Activated CD4-positive, alpha-beta T cell treated with anti-CD3 and anti-CD28 coated beads, Interleukin-2, amount 50 U/mL, for 24 hours (primary cell): ENCODE measurements at regions not wholly inside any gene's neighbourhood (a gene's known extent, or its start where the extent isn't known, plus 50 kb on each side); places are given as distances from the start of the nearest gene placed in this dataset.
"Not testable (repeated sequence)": the region's sequence is repeated elsewhere in the genome, so short reads cannot be mapped to it uniquely, and the experiment has no call there.

ENCODE experiments used
- DNase-seq, 2 donors: peaks; one replicate each; pipeline ENCODE4 v3.0.0-alpha.2; 2020; ENCODE audit warnings: low read depth in 1 of 2, low spot score in 1 of 2

DNA sequence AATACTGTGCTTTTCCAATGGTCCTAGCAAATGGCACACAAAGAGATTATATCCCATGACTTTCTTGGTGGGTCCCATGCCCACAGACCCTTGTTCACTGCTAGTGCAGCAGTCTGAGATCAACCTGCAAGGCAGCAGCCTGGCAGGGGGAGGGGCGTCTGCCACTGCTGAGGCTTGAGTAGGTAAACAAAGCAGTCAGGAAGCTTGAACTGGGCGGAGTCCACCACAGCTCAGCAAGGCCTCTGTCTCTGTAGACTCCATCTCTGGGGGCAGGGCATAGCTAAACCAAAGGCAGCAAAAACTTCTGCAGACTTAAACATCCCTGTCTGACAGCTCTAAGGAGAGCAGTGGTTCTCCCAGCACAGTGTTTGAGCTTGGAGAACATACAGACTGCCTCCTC, 82.9 kb downstream of the ZNF737 start:
- no peak for DNase-seq

DNA sequence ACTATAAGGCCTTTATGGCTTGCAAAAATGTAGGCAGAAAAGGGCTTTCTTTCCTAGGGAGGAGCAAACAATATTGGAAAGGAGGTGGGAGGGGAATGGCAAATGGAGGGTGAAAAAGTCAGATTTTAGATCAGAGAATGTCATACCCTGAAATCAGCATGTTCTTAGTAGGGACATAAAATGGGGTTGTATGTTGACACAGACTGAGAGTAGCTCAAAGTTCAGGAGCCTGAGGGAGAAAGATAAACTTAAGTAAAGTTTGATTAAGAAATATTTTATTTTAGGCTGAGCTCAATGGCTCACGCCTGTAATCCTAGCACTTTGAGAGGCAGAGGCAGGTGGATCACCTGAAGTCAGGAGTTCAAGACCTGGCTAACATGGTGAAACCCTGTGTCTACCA, 83.8 kb downstream of the ZNF737 start:
- no peak for DNase-seq

DNA sequence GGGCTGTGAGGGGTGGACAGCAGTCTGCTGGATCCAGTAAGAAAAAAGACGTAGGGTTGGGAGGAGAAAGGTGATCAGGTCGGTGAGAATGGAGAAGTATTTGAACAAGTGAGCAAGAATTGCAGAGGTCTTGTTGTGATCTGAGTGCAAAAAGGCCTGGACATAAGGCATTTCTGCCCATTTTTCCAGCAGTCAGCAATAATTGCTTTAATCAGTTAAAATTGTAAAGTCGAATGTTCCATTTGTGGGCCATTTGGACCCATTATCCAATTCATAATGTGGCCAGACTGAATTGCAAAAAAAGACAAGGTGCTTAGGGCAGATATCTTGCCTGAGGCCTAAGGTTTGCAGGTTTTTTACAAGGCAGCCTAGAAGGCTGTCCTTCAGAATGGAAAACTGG, 86.1 kb downstream of the ZNF737 start:
- no peak for DNase-seq

DNA sequence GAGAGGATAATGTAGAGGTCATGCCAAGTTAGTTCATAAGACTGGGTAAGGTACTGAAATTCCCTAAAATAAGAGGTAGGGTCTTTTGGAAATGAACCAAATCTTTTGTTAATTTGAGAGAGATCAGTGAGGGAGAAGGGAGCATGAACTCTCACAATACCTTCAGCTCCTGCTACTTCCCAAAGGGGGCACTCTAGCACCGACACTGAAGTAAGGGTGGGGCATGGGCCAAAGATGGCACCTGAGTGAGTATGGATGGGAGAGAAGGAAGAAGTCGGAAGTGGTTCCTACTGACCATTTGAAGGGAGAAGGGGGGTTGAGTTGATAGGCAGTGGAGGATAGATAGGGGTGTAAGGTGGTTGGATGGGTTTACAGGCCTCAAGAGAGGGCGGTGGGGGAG, 86.6 kb downstream of the ZNF737 start:
- DNase-seq: no peak

DNA sequence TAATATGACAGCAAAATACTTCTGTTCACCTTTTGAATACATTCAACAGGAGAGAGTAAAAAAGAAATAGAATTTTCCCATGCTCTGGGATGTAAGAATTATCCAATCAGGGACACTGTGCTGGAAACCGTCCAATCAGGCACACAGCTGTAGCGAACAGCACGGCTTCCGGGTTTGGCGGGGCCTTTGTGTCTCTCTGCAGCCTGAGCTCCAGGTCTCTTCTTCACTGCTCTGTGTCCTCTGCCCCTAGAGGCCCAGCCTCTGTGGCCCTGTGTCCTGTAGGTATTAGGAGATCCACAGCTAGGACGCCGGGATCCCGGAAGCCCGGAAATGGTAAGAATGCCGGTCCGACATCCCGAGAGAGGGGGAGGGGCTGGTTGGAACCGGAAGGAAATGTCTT, 92.7 kb downstream of the ZNF737 start:
- DNase-seq: no peak

GRCh38 chr19:20471431-20471830, 94.2 kb downstream of the ZNF737 start:
- DNase-seq: no peak

GRCh38 chr19:20470345-20471135, 95.0 kb downstream of the ZNF737 start:
- DNase-seq: no peak

DNA sequence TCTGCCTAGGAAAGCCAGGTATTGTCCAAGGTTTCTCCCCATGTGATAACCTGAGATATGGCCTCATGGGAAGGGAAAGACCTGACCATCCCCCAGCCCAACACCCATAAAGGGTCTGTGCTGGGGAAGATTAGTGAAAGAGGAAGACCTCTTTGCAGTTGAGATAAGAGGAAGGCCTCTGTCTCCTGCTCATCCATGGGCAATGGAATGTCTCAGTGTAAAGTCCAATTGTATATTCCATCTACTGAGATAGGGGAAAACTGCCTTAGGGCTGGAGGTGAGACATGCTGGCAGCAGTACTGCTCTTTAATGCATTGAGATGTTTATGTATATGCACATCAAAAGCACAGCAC, 99.0 kb downstream of the ZNF737 start:
- DNase-seq: not testable (repeated sequence)

DNA sequence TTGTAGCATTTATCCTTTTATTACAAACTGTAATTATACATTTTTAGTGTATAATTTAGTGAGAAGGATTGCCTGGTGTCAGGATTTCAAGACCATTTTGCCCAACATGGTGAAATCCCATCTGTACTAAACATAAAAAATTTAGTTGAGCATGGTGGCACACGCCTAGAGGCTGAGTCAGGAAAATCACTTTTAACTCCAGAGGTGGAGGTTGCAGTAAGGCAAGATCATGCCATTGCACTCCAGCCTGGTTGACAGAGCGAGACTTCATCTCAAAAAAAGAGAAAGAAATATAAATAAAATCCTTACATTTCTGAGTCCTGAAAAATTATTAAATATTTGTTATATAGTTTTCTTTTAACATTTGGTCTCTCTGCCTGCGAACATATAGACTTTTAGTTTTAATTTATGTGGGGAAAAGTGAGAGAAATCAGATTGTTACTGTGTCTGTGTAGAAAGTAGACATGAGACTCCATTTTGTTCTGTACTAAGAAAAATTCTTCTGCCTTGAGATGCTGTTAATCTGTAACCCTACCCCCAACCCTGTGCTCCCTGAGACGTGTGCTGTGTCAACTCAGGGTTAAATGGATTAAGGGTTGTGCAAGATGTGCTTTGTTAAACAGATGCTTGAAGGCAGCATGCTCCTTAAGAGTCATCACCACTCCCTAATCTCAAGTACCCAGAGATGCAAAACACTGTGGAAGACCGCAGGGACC, 99.5 kb downstream of the ZNF737 start:
- not testable (repeated sequence) for DNase-seq

GRCh38 chr19:20453425-20453935, 112.1 kb downstream of the ZNF737 start:
- no peak for DNase-seq

- DNase-seq: no peak
Measured at GRCh38 chr19:20444202-20444885, 121.2 kb downstream of the ZNF737 start.

- not testable (repeated sequence) for DNase-seq
Measured at GRCh38 chr19:20432266-20432842, 133.2 kb downstream of the ZNF737 start.

- no peak for DNase-seq
Measured at GRCh38 chr19:20431826-20432225, 133.8 kb downstream of the ZNF737 start.

GRCh38 chr19:20423381-20424197, 142.0 kb downstream of the ZNF737 start:
- DNase-seq: peak in 1 of 2 donors; percentile 17

DNA sequence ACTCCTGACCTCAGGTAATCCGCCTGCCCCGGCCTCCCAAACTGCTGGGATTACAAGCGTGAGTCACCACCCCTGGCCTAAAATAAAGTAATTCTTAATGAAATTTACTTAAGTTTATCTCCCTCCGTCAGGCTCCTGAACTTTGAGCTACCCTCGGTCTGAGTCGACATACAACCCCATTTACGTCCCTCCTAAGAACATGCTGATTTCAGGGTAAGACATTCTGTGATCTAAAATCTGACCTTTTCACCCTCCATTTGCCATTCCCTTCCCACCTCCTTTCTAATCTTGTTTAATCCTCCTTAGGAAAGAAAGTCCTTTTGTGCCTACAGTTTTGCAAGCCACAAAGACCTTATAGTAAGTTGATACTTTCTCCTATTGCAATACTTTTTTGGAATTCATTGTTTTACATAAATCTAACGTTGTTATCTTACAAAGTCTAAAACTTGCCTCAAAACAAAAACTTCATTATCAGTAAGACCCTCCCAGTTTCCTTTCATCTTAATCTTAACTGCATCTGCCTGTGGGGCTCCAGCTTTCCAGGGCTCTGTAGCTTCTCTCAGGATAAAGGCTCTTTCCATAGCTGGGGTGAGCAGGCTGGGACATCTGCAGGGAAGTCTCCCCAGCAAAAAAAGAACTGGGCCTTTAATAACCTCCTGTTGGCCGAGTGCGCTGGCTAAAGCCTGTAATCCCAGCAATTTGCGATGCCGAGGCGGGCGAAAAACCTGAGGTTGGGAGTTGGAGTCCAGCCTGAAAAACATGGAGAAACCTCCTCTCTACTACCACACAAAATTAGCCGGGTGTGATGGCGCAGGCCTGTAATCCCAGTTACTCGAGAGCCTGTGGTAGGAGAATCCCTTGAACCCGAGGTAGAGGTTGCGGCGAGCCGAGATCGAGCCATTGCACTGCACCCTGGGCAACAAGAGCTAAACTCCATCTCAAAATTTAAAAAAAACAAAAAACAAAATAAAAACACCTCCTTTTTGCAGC, 143.1 kb downstream of the ZNF737 start:
- DNase-seq: no peak

DNA sequence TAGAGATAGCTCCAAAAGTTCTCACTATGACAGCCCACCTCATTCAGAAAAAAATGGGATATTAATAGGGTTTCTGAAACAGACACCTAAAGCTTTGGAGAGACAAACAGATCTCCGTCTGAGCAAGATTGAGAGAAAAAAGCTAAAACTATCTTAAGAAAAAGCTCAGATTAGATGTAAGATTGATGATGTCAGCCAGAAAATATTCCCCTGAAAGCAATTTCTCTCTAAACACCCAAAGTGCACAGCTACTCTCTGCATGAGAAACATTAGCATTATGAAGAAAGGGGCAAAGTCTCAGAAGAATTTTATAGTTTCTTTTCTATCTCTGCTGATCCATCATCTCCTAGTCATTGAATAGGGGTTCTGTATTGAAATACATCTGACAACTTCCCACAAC, 148.9 kb downstream of the ZNF737 start:
- no peak for DNase-seq

DNA sequence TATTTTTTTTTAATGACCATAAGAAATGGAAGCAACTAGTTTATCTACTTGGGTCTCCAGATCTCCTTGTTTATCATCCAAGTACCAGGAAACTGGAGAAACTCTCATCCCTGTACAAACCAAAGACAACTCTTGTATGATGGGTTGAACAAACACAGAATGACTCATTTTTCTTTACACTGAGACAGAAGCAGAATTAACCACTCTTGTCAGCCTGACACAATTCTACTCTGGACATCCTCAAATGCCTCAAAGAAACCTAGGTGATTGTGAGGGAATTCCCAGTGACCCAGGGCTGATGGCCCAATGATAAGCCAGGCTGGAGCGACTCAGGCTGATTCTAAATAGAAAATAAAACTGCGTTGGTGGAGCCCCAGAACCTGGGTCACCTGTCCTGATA, 151.5 kb downstream of the ZNF737 start:
- no peak for DNase-seq

DNA sequence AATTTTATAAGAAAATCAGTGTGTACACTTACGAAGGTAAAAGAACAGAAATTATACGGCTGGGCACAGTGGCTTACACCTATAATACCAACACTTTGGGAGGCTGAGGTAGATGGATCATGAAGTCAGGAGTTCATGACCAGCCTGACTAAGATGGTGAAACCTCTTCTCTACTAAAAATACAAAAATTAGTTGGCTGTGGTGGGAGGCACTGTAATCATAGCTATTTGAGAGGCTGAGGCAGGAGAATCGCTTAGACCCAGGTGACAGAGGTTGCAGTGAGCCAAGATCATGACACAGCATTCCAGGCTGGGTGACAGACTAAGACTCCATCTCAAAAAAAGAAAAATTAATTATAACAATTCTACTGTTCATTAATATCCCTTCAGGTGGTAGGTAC, 151.9 kb downstream of the ZNF737 start:
- DNase-seq: no peak

DNA sequence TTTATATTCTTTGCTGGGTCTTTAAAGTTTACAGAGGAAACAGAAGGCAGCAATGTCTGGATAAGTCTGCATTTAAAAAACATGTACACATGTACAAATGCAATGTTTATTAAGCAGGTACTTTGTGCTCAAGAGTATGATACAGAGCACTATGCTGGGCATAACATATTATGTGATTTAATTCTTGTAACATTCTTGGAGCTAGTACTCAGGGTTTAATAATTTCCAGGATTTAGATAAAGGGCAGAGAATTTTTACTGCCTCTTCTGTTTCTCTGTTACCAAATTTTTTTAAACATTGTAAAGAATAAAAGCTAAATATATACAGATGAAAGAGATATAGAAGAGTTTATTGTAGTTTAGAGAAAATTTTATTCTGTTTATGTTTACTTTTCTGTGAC, 152.7 kb downstream of the ZNF737 start:
- DNase-seq: no peak

DNA sequence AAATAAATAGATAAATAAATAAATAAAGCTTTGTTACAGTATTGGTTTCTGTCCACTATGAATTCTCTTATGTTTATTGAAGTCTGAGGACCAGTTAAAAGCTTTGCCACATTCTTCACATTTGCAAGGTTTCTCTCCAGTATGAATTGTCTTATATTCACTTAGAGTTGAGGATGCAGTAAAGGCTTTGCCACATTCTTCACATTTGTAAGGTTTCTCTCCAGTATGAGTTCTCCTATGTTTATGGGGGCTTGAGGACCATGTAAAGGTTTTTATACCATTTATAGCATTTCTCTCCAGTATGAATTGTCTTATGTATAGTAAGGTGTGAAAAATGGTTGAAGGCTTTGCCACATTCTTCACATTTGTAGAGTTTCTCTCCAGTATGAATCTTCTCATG, 168.3 kb downstream of the ZNF737 start:
- no peak for DNase-seq
